Fibroblast of peridontal ligament (primary cell): ENCODE measurements at regions not wholly inside any gene's neighbourhood (a gene's known extent, or its start where the extent isn't known, plus 50 kb on each side); places are given as distances from the start of the nearest gene placed in this dataset.

Source experiments
- DNase-seq: peaks from one replicate; pipeline ENCODE4 v3.0.0-alpha.2; 2010; ENCODE audit errors: extremely low read depth

DNA sequence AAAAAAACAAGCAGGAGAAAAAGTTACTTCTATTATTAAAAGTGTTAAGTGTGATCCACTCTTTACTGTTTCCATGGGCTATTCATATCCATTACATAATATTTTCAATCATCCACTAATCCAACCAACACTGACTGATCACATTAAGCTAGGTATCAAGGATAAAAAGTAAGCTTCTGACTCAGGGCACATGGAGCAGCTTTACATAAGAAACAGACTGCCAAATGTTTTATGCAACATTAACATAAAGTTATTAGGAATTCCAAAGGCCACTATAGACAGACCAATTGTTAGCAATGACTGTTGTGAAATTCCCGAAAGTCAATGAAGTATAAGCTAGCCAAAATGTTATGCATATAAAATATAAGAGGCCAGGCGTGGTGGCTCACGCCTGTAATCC lies 277.6 kb downstream of the ZEB2 start:
- DNase-seq: no peak

DNA sequence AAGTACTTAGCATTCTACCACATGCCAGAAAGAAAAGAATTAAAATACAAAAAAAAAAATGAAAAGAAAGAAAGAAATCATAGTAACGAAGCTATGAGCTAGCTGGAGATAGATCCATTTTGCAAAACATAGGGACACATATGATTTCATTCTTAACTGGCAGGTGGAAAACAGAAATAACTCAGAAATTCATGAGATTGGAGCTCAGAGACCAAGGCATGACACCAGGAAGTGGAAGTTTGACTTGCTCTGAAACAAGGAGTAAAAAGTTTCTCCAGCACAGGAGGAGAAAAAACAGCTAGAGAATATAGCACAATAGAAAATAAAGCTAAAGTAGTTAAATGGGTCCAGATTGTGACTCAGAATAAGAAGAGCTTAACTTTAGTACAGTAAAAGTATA lies 278.1 kb downstream of the ZEB2 start:
- no peak for DNase-seq

DNA sequence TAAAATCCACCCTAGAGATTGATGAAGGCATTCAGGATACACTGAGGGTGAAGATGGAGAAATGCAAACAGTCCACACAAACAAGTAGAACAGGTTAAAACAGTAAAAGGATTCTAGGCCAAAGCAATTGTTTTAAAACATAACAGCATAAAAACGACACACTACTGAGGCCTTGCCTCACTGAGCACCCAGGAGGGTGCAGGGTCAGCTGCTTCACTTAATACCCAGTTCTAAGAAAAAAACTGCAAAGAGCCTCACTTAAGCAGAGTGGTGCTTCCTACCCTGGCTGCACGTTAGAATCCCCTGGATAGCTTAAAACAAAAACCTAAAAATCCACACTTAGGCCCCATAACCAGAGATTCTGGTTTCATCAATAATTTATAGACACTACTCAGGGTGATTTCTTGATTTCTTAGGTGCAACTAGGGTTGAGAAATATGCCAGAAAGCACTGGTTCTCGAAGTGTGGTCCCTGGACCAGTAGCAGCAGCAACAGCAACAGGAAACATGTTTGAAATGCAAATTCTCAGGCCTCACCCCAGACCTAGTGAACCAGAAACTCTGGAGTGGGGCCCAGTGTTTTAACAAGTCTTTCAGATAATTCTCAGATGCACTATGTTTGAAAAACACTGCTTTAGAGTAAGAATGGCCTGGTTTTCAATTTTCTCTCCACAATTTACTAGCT lies 279.1 kb downstream of the ZEB2 start:
- DNase-seq: no peak

DNA sequence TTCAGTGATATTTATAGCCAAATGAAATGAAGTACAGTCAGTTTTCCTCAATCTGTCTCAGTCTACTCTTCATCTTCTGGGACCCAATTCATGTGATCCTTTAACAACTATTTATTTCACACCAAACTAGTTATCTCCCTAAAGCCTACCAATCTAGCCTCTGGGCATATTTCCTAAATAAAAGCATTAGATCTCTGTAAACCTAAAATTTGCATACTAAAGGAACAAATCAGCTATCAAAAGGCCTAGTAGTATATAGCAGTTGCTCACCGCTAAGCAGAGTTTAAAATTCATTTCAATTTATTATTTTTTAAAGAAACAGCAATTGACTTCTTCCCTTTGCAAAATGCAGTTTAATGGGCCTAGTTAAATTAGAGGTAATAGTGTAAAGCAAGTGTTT lies 280.2 kb downstream of the ZEB2 start:
- no peak for DNase-seq

DNA sequence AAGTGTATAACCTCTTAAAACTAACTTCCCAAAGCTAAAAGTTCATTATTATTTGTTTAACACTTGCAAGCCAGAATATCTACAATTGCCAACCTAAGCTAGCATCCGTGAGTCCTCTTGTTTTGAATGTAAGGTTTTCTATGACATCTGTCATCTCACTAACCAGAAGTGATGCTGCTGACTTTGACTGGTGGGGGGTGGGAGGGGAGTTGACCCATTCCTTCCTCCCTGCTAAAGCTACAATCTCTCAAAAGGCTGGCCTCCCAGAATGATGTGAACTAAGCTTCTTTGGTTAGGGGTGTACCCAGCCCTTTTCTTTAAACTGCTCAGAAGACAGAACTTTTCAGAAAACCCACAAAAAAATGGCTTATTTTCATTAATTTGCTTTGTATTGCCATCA lies 280.6 kb downstream of the ZEB2 start:
- no peak for DNase-seq

DNA sequence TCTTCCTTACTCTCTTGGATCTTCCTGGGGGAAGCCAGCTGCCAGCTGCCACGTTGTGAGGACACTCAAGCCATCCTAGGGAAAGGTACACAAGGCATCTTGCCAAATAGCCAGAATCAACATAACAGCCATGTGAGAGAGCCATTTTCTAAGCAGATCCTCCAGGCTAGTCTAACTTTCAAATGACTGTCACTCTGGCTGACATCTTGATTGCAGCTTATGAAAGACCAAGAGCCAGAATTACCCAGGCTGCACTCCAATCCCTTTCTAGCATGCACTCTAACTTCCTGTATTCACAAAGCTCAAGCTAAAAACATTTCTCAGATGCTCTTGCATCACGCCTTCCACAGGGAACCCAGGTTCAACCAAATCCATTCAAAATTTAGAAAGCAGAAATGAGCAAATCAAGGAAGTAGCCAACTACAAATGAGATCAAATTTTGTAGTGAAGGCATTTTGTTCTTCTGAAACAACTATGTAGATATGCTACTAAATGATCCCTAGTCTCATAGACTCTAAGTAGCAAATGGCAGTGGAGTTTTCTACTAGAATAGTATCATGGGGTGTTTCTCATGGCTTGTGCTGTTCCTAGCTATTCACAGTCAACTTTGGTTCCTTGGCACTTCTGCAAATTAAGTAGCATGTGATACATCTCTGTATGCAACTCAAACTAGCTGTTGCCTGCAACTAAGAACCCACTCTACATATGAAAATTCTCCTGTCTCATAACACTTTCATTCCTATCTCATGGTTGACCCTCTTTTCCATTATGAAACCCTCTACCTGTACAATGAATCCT lies 281.9 kb downstream of the ZEB2 start:
- no peak for DNase-seq

DNA sequence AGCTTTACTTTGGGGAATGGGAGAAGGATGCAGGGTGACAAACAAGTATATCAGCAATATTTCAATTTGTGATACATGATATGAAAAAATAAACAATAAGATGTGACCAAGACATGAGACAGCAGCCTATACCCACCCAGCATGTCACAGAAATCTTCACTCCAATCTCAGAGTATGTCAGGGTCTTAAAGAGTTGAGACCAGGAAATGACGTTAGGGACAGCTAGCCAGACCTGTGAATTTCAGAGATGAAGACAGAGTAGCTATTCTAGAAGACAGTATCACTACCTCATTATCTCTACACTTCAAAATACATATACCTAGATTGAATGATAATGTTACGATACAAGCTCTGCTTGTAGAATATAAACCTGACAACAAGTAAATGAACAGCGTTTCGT lies 282.8 kb downstream of the ZEB2 start:
- DNase-seq: no peak

DNA sequence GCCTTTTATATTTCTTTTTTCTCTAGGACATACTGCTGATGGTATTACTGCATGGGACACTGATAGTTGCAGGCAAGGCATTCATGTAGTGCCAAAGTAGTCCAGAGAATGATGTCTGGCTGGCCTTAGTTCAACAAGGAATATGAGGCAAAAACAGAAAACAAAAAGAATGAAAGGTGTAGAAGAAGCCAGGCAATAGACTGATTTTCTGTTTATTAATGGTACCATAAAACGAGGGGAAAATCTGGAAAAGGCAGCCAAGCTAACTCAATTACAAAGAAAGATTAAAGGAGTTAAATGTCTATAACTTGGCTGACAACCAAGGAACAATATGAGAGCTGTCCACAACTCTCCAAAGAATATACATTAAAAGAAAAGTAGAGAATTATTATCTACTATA lies 284.9 kb downstream of the ZEB2 start:
- DNase-seq: no peak

DNA sequence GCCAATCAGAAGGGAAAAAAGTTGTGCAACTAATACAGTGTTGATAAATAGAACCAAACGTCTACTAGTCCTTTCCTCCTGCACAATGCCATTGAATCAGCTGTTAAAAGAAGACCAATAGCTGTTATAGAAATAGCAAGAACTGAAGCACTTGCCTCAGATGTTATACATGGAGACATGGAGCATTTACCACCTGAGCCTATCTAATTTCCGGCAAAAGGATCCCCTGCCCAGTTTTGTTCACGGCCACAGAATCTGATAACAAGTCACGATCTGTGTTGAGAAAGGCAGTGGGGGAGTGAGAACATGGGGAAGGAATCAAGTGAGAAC lies 285.4 kb downstream of the ZEB2 start:
- no peak for DNase-seq

DNA sequence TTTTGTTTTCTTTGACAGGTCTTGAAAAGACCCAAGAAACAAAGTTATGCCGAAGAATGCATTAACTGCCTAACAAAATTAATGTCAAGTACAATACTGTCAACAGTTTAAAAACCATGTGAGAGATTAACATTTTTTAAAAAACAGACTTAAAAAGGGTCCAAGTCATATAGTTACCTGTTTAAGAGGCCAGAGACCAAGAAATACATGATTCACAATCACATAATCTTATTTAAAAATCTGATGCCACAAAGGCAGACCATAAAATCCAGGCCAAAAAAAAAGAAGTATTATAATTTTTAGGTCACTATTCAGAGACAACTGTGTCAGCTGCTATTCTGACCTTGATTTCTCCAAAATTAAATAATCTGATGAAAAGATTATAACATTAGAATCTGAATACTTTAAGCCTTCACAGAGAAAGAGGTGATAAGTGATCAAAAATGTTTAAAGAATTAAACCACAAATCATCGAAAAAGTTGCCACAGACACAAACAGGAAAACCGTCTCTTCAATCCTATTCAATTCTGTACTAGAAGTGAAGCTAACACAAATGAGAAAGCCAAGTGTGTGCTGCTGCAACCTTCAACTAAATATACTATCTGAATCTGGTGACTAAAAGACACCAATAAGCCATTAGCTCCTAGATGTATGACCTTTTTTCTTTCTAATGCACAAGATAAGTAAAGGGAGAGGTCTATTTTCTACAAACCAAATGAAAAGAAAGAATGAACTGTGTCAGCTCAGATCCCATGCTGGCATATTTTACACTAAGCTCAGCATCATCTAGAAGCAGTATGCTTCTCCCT lies 286.0 kb downstream of the ZEB2 start:
- DNase-seq: no peak

DNA sequence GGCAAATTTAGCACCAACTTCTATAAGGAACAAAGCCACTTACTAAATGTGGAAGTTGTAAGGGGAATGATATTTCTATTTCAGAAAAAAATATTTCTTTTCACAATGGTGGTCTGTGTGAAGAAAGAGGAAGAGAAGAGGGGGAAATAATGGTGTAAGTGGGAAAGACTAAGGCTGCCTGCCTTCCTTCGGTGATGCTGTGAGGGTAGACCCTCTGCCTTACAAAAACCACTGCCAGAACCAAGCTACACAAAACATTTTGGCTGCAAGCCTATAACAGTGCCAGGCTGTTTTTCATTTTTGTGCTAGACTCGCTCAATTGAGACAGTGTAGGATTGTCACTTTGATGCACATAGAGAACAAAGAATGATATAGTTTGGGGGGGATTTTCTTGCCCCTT lies 286.6 kb downstream of the ZEB2 start:
- DNase-seq: no peak

DNA sequence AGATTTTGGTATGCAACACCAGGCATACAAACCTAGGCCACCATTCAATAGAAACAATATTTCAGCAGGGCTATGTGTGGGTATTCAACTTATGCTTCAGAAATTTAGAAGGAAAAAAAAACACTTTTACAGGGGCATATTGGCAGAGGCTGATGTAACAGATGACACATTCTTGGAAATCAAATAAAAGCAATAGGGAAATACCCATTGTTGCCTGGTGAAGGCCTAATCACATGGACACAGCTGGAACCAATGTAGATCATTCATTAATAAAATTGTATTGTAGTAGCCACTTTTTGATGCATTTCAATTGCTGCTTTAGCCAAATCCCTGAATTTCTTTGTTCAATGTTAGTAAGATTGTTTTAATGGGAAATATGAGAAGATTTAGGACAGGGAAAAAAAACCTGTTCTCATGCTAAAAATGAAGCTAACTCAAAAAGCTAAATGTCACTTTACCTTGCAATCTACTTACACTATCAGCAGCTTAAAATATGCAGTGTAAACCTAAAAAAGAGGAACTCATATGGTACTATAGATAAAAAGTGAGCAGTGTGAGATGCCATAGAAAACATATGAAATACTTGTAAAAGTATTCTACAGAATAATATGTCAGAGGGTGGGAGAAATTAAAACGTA lies 289.4 kb downstream of the ZEB2 start:
- peak; percentile 70 for DNase-seq

DNA sequence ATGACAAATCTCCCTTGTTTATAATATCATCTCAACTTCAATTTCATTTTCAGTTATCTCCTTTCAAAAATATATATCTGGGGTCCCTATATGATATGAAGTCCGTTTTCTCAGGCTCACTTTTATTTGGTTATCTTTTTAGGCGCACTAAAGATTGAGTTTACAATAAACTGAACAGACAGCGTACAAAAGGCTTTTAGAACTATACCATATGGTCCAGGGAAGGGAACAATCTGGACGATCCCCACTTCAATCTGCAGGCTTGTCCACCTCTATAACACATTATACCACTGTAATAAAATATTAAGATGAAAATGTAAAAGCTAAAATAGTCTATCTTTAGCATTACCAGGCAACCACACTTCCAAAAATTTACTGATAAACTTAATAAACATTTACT lies 289.9 kb downstream of the ZEB2 start:
- no peak for DNase-seq

DNA sequence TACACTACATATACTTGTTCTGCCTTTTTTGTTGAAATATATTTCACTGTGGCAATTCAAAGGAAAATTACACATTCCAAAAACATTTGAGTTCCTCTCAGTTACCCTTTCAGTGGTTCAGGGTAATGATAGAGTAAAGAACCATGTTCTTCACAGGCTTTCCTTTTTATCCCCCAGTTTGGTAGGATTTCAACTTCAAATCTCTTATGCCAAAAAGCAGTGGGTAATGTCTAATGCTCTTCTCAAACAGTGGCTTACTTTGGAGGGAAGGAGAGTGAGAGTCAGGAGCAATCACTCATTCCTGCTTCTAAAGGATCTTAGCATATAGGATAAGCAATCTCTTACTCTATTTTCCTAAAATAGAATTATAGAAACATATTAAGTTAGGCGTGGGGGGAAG lies 290.6 kb downstream of the ZEB2 start:
- no peak for DNase-seq

DNA sequence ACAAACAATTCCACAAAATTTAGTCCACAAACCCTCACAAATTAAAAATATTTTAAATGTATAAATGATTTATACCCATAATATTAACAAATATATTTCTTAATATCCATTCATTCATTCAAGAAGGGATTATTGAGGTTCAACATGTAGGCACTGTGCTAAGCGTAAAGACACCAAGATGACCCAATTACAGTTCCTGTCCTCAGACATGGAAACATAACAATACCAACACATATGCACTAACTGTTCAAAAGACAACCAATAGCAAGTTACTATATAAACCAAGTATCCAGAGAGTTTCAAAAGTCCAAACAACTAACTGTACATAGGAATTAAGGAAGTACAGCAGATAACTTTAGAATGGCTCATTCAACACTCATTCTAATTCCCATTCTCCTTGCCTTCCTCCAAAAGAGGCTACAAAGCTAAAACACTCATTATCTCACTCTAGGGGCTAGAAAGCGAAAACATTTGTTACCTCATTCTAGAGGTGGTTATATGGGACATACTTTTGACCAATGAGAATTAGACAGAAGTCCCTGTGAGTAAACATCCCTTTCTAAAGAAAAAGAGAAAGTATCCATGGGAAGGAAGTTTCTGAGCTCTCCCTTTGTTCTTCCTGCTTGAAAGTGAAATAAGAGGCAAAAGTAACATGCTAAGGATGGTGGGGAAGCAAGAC lies 292.4 kb downstream of the ZEB2 start:
- DNase-seq: no peak

DNA sequence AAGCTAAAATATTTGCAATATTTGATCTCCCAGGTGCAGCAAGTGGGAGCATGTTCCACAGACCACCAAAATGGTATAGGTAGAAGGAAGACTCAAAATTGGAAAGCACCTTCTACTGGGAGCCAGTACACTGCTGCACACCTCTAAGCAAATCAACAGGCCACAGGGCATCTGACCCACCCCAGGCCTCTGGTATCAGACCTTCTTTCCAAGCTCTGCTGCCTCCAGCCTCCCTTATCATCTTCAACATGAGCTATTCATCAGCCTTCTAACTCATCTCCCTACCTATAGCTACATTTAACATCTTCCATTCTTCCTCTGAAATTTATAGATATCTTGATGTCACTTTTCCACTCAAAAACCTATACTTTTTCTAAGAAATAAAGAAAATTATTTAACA lies 294.8 kb downstream of the ZEB2 start:
- DNase-seq: no peak

DNA sequence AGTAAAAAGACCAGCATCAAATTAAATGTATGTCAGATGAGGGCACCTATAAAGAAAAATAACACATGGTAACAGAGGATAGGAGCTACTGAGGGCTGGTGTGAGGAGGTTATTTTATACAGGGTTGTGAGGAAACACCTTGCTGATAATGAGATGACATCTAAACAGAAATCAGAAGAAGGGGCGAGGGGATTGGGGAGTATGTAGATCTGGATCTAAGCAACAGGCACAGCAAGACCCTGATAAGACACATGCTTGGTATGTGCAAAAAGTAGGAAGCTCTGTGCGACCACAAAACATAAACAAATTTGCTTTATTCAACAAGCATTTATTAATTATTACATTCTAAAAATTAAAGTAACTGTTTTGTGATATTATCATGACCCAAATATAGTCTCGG lies 295.4 kb downstream of the ZEB2 start:
- no peak for DNase-seq

DNA sequence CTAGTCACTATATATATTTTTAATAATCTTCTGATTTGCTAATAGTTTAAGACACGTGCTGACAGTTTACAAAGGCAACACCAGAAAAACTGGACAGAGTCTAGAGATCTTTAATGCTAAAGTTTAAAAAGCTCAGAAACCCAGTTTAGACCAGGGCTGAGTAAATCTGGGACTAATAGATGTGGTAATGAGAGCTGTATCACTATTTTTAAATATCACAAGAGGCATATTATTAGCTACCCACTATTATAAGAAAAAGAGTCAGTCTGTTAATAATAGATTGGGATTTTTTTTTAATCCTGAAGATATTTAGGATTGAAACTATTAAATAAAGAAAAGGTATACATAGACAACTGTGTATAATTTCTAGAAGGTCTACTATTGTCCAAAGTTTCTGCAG lies 299.9 kb downstream of the ZEB2 start:
- no peak for DNase-seq

DNA sequence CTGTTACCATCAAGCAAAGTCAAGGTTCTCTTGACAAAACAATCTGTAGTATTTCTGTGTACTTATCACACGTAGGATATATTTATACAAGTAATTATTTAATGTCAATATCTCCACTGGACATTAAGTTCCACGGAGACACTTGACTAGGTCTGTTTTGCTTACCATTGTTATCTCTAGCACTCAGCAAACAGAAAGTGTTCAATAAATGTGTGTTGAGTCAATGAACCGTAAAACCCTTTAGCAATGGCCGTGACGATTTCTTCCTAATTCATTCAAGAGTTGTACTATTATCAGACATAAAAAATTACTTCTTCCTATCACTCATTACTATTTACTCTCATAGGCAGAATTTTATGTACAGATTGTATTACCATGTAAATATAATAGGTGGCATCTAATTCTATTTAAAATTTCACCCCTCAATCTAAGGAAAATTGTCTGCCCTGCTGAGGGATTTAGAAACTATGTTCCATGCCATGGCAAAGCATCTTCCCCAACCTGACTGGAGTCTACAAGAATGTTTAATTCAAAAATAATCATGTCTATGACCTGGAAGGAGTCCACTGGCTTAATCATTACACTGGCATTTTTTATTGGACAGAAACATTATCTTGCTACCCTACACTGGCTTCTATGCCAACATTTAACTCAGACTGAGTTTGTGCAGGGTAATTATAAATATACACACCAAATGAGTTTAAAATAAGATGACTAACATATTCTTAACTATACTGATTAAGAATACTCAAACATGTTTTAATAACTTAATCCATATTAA lies 301.9 kb downstream of the ZEB2 start:
- peak; percentile 57 for DNase-seq

DNA sequence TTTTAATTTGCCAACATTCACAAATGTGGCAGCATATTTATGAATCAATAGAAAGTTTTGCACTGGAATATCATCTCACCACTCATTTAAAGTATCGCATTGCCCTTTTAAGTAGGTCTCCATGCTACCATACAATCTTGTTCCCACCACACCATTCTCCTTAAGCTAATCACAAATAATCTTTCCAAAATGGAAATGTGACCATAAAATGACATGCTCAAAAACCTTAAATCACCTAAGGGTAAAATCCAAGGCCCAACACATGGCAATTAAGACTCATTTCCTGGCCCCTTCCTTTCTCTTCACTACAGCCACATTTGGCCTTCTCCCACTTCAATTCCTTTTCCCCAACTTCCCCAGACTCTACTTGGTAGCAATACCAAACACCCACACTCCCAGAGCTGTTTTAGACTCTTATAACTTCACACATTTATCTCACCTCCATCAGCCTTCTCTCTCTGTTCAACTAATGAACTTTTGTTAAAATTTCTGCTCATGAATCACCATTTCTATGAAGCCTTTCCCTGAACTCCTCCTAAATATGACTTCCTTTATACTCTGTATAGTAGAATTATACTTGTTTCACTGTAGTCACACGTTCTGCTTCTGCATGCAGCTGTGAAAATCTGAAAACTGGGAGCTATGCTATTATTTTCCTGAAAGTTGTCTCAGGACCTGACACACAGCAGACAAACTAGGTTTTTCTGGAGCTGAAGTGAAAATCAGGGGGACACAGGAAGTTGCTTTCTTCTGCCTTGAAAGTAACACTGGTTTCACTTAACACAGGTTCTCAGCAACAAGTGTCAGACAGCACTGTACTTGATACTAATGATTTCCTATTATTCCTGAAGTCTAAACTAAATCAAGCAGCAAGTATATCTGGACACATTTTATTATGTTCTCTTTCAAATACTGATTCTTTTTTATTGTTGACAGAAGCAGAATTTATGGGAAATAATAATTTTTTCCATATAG lies 303.9 kb downstream of the ZEB2 start:
- DNase-seq: no peak
